Common myeloid progenitor, CD34-positive (primary cell): ENCODE measurements at regions not wholly inside any gene's neighbourhood (a gene's known extent, or its start where the extent isn't known, plus 50 kb on each side); places are given as distances from the start of the nearest gene placed in this dataset.

Source experiments
- CTCF ChIA-PET: fragments of 350-600 bp; sonication (Branson Sonifier 250); formaldehyde crosslinking; loops from one replicate; lab custom pipeline; 2021; ENCODE audit warnings: antibody characterized with exemption; lab: Charles Lee
- POLR2A ChIA-PET: fragments of 350-600 bp; sonication (Branson Sonifier 250); formaldehyde crosslinking; loops from one replicate; lab custom pipeline; 2021; ENCODE audit warnings: antibody characterized with exemption; lab: Charles Lee
- DNase-seq, 3 donors: peaks; one replicate each; pipeline versions ENCODE4 v3.0.0 to v3.0.0-alpha.2; 2013
- H3K27ac ChIP-seq, 2 experiments: 1 replicate in 1 of 2; 2 replicates in 1 of 2; pipeline ENCODE4 v1.7.0; 2013; ENCODE audit warnings: inconsistent platforms in 2 of 2, low read length in 2 of 2, mild to moderate bottlenecking in 2 of 2, low read depth in 1 of 2, moderate library complexity in 1 of 2; ENCODE audit not compliant: severe bottlenecking in 2 of 2, insufficient read depth in 1 of 2, poor library complexity in 1 of 2
- H3K27me3 ChIP-seq, 5 experiments: replicated peaks in 2 of 5; 1 replicate in 3 of 5; 2 replicates in 2 of 5; pipeline versions ENCODE4 v1.6.1 to v1.7.0; 2013; ENCODE audit warnings: low read length in 4 of 5, mild to moderate bottlenecking in 2 of 5, moderate library complexity in 2 of 5, inconsistent platforms in 1 of 5; ENCODE audit not compliant: insufficient read depth in 5 of 5, control insufficient read depth in 4 of 5
- H3K36me3 ChIP-seq, 4 experiments: 1 replicate in 2 of 4; 2 replicates in 2 of 4; pipeline versions ENCODE4 v1.6.1 to v1.7.0; 2013; ENCODE audit warnings: low read length in 3 of 4, control low read depth in 1 of 4, mild to moderate bottlenecking in 1 of 4; ENCODE audit not compliant: control insufficient read depth in 4 of 4, insufficient read depth in 4 of 4
- H3K4me1 ChIP-seq, 4 experiments: 1 replicate in 3 of 4; 2 replicates in 1 of 4; pipeline versions ENCODE4 v1.6.1 to v1.7.1; 2013; ENCODE audit warnings: low read length in 3 of 4, mild to moderate bottlenecking in 3 of 4, control low read depth in 1 of 4, inconsistent platforms in 1 of 4, moderate library complexity in 1 of 4; ENCODE audit not compliant: control insufficient read depth in 4 of 4, insufficient read depth in 4 of 4; ENCODE audit errors: control extremely low read depth in 1 of 4
- H3K4me3 ChIP-seq, 7 experiments: 1 replicate in 4 of 7; 2 replicates in 3 of 7; pipeline versions ENCODE4 v1.5.1 to v1.7.0; 2013; ENCODE audit warnings: mild to moderate bottlenecking in 7 of 7, low read length in 6 of 7, moderate library complexity in 6 of 7, inconsistent platforms in 2 of 7, low read depth in 2 of 7, control low read depth in 1 of 7; ENCODE audit not compliant: insufficient read depth in 4 of 7, control insufficient read depth in 1 of 7; ENCODE audit errors: extremely low read depth in 1 of 7
- H3K9me3 ChIP-seq, 5 experiments: 1 replicate in 4 of 5; 2 replicates in 1 of 5; pipeline versions ENCODE4 v1.6.1 to v1.7.1; 2013; ENCODE audit warnings: low read length in 4 of 5, mild to moderate bottlenecking in 2 of 5, inconsistent platforms in 1 of 5, low read depth in 1 of 5, moderate library complexity in 1 of 5; ENCODE audit not compliant: control insufficient read depth in 4 of 5, insufficient read depth in 2 of 5; ENCODE audit errors: control extremely low read depth in 1 of 5
- WGBS: methylation state at CpG from one replicate; pipeline ENCODE4 v1.1.5; 2013; ENCODE audit not compliant: insufficient coverage; 5-methylcytosine and 5-hydroxymethylcytosine counted together

DNA sequence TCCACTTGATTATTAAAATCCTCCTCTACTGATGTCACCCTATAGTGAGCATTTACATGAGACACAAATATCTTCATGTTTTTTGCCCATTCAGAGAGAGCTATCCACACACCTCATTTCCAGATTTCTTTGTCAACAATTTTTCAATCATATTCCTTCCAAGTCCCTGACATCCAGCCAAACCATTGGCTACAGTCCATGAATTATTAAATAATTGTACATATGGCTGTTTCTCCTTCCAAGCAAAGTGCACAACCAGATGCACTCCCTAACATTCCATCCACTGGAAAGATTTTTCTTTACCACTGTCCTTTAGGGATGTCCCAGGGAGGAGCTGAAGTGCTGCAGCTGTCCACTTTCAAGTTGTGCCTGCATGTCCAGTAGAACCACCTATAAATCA lies 328.0 kb upstream of the MDFIC2 start:
- no peak overlapping the region for H3K27ac ChIP-seq
- H3K36me3 ChIP-seq, result no peaks in the 10 kb centered on the region
- H3K4me3 ChIP-seq, result no peak overlapping the region
- DNase-seq, result no peak
- ChIA-PET POLR2A (no interaction called here), CTCF (no interaction called here)
- H3K9me3 ChIP-seq, result peaks cover 0 to 5% (median 0%) of the 10 kb centered on the region in 5 experiments
- no peaks in the 10 kb centered on the region for H3K4me1 ChIP-seq
- no peaks in the 10 kb centered on the region for H3K27me3 ChIP-seq

DNA sequence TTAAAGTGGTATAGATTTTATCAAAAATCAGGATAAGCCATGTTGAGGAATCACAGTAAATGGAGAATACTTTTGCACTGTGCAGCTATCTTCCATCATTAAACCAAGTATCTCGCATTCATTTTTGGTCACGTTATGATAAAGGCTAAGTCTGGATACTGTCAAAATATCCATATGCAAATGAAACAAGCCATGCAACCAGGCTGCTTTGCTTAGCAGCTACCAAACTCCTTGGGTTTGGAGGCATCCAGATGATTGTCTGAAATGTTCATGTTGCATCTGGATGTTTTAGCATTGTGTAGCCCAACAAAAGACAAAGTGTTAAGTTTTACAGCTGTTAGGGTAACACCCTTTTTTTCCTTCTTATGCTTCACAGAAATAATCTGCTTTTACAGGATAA lies 322.9 kb upstream of the MDFIC2 start:
- WGBS, result 83% methylated on average over 2 of the region's 2 CpGs
- H3K27ac ChIP-seq, result no peak overlapping the region

DNA sequence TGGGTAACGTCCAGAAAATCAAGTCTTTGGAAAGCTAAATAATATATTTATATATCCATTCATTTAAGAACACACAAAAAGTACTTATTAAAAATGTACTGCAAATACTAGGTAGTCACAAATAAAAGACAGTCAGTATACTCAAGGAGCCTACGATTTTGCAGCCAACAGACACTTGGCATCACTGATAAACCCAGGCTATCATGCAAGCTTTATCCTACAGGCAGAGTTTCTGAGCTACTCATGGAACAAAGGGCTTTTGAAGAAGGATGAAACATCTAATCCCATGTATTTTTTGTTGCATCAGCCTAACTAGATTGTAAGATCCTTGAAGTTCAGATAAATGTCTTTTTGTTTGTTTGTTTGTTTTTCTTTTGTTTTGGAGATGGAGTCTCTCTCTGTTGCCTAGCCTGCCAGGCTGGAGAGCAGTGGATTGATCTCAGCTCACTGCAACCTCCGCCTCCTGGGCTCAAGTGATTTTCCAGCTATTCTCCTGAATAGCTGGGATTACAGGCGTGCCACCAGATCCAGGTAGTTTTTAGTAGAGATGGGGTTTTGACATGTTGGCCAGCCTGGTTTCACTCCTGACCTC lies 319.4 kb upstream of the MDFIC2 start:
- Histone ChIP-seq H3K4me1 (no peaks in the 10 kb centered on the region), H3K27ac (no peak overlapping the region), H3K27me3 (no peaks in the 10 kb centered on the region), H3K4me3 (no peak overlapping the region), H3K36me3 (no peaks in the 10 kb centered on the region), H3K9me3 (no peaks in the 10 kb centered on the region)
- no peak for DNase-seq
- WGBS, result 96% methylated on average over 3 of the region's 4 CpGs
- ChIA-PET POLR2A (no interaction called here), CTCF (interaction anchor here (0.6 to 1.2 kb wide), 3 partner anchors 23 to 141 kb away, joined by 3 read pairs; no protein-coding TSS in a partner anchor)

More for the DNA sequence above, 322.9 kb upstream of the MDFIC2 start:
- ChIA-PET POLR2A (no interaction called here), CTCF (no interaction called here)
- no peak overlapping the region for H3K4me3 ChIP-seq
- peaks cover 0 to 5% (median 0%) of the 10 kb centered on the region in 5 experiments for H3K9me3 ChIP-seq
- no peaks in the 10 kb centered on the region for H3K27me3 ChIP-seq
- no peaks in the 10 kb centered on the region for H3K36me3 ChIP-seq
- no peak for DNase-seq
- H3K4me1 ChIP-seq, result no peaks in the 10 kb centered on the region

DNA sequence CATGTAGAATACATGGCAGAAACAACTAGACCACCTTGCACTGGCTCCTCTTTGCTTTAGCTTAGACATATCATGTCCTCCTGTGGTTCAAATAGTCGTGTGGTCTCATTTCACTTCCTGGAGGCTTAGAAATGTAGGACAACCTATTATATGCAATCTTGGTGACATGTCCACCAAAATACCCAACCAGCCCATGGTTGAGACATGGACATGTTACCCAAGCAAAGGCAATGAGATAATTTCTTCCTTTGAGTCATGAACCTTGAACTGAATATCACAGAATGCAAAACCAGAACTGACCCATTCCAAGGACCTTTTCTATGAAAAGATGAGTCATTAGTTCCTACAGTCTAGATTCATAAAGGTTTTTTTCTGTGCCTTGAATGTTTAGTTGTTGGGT lies 309.0 kb upstream of the MDFIC2 start:
- no peaks in the 10 kb centered on the region for H3K27me3 ChIP-seq
- ChIA-PET POLR2A (no interaction called here), CTCF (no interaction called here)
- no peak overlapping the region for H3K4me3 ChIP-seq
- no peaks in the 10 kb centered on the region for H3K36me3 ChIP-seq
- no peak for DNase-seq
- H3K4me1 ChIP-seq, result no peaks in the 10 kb centered on the region
- WGBS, result no CpG with 5 or more reads among the region's 1 CpG
- H3K27ac ChIP-seq, result no peak overlapping the region
- H3K9me3 ChIP-seq, result no peaks in the 10 kb centered on the region

DNA sequence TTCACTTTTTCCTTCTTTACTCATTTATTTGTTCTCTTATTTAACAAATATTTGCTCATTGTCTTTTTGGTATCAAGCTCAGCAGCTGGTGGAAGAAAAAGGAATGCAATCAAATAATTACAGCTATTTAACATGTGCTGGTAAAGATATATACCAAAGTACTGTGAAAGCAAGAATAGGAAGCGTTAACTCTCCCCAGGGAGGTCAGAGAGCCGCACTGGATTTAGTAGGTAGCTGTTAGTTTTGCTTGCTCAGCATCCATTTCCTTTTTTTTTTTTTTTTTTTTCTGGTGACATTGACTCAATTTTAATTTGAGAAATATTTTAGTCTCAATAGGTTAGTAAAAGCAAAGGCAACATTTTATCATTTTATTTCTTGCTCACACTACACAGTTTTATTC lies 308.5 kb upstream of the MDFIC2 start:
- Histone ChIP-seq H3K4me3 (no peak overlapping the region), H3K4me1 (no peaks in the 10 kb centered on the region), H3K36me3 (no peaks in the 10 kb centered on the region), H3K27me3 (no peaks in the 10 kb centered on the region), H3K27ac (no peak overlapping the region), H3K9me3 (no peaks in the 10 kb centered on the region)
- POLR2A ChIA-PET, result no interaction called here
- no CpG with 5 or more reads among the region's 2 CpGs for WGBS
- CTCF ChIA-PET, result no interaction called here
- no peak for DNase-seq

DNA sequence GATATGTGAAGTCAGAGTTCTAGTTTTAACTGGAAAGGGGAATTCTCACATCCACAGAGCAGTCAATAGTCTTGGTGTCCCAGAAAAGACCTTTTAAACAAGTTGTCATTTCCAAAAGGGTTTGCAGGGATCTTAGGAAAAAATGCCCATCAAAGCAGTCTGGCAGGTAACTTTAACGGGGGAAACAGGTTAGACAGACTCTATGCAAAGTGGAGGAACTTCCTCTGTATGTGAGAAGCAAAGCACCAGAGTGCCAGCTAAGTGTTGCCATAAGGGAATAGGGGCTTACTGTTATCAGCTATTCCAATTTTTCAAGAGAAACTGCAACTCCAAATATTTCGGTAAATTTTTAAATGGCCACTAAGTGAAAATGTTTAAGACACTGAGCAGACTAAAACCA lies 307.9 kb upstream of the MDFIC2 start:
- no peak overlapping the region for H3K27ac ChIP-seq
- H3K27me3 ChIP-seq, result no peaks in the 10 kb centered on the region
- ChIA-PET POLR2A (no interaction called here), CTCF (no interaction called here)
- H3K4me1 ChIP-seq, result no peaks in the 10 kb centered on the region
- no peak for DNase-seq
- H3K4me3 ChIP-seq, result no peak overlapping the region
- peaks cover 0 to 2% (median 0%) of the 10 kb centered on the region in 5 experiments for H3K9me3 ChIP-seq
- WGBS, result 73% methylated on average over 2 of the region's 2 CpGs
- H3K36me3 ChIP-seq, result no peaks in the 10 kb centered on the region

DNA sequence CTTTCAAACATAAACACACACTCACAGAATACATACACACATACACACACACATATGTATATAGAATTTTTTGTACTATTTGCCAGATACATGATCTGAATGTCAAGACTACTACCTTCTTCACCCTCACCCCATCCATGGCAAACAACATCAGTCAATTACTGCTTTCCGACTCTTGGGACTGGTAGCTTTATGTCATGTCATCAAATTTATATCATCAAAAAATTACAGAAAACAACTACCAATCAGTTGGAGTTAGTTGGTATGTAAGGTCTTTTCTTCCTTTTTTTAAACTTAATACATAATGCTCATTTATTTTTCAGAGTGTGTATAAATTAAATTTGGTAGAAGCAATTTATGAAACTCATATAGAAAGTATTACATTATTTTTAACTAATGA lies 305.7 kb upstream of the MDFIC2 start:
- Histone ChIP-seq H3K4me1 (no peaks in the 10 kb centered on the region), H3K27ac (no peak overlapping the region), H3K27me3 (no peaks in the 10 kb centered on the region), H3K36me3 (no peaks in the 10 kb centered on the region), H3K9me3 (peaks cover 0 to 7% (median 0%) of the 10 kb centered on the region in 5 experiments), H3K4me3 (no peak overlapping the region)
- WGBS, result no CpG with 5 or more reads among the region's 1 CpG
- ChIA-PET POLR2A (no interaction called here), CTCF (interaction anchor here (0.9 to 1.2 kb wide), 2 partner anchors 15 to 67 kb away, joined by 3 read pairs; no protein-coding TSS in a partner anchor)
- DNase-seq, result no peak
